ENCODE measurements at regions not wholly inside any gene's neighbourhood (a gene's known extent, or its start where the extent isn't known, plus 50 kb on each side); places are given as distances from the start of the nearest gene placed in this dataset.

- H3K9me3 ChIP-seq (ENCODE audit: control insufficient read depth, insufficient read depth, low read length) = no peaks in the 10 kb centered on the region
- H4K20me1 ChIP-seq (ENCODE audit: insufficient read depth, low read length) = no peaks in the 10 kb centered on the region
- no peaks in the 10 kb centered on the region for H3K9me1 ChIP-seq (ENCODE audit: insufficient read depth, low read length)
- H2BK5ac ChIP-seq (ENCODE audit: low read depth, low read length, poor library complexity, severe bottlenecking) = no peak overlapping the region
- dilution Hi-C loops (cut with HindIII; ENCODE audit: low sequenced_read_pairs, unreplicated experiment) (no loop called here), intact Hi-C loops (cut with micrococcal nuclease) (no loop called here), in situ Hi-C loops (cut with MboI; ENCODE audit: low sequenced_read_pairs) (loop anchor here (5.0 to 25.0 kb wide), 3 partner anchors 1148 to 1668 kb away; no protein-coding TSS in a partner anchor)
- no peak overlapping the region for H3K4ac ChIP-seq (ENCODE audit: low read depth, low read length)
- H3K27me3 ChIP-seq (ENCODE audit: control insufficient read depth, insufficient read depth, low read length) = no peaks in the 10 kb centered on the region
- DNase-seq = no peak
- H3K18ac ChIP-seq (ENCODE audit: low read depth, low read length) = no peak overlapping the region
- H4K91ac ChIP-seq (ENCODE audit: insufficient read depth, low read depth, low read length) = no peak overlapping the region
- H4K5ac ChIP-seq (ENCODE audit: low read depth, low read length) = no peak overlapping the region
- no peak overlapping the region for H3K27ac ChIP-seq (ENCODE audit: insufficient read depth, low read length)
- no peak overlapping the region for H2BK120ac ChIP-seq (ENCODE audit: low read depth, low read length)
- no peaks in the 10 kb centered on the region for H3K36me3 ChIP-seq (ENCODE audit: control insufficient read depth, insufficient read depth, low read length)
- no TSS peak for BruUV-seq (replicated peaks)
- POLR2A ChIA-PET (ENCODE audit: unreplicated experiment) = no interaction called here
- TF ChIP-seq, protein P1, sequence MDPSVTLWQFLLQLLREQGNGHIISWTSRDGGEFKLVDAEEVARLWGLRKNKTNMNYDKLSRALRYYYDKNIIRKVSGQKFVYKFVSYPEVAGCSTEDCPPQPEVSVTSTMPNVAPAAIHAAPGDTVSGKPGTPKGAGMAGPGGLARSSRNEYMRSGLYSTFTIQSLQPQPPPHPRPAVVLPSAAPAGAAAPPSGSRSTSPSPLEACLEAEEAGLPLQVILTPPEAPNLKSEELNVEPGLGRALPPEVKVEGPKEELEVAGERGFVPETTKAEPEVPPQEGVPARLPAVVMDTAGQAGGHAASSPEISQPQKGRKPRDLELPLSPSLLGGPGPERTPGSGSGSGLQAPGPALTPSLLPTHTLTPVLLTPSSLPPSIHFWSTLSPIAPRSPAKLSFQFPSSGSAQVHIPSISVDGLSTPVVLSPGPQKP (IDR thresholded peaks at IDR 0.05; ENCODE audit: borderline replicate concordance, low read depth, low read length) = no peak
- TF ChIP-seq NFE2L2 (IDR thresholded peaks at IDR 0.05; ENCODE audit: low read depth, low read length) = no peak
- TF ChIP-seq, protein P2, sequence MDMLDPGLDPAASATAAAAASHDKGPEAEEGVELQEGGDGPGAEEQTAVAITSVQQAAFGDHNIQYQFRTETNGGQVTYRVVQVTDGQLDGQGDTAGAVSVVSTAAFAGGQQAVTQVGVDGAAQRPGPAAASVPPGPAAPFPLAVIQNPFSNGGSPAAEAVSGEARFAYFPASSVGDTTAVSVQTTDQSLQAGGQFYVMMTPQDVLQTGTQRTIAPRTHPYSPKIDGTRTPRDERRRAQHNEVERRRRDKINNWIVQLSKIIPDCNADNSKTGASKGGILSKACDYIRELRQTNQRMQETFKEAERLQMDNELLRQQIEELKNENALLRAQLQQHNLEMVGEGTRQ (IDR thresholded peaks at IDR 0.05; ENCODE audit: low read depth, low read length) = no peak
- no peaks in the 10 kb centered on the region for H3K79me1 ChIP-seq (ENCODE audit: low read depth in 1 of 2, low read length in 2 of 2)
- no peak overlapping the region for H3K23ac ChIP-seq (ENCODE audit: low read depth, low read length)
- no peak overlapping the region; the same call in 1 of the 2 replicates for H2AK5ac ChIP-seq (ENCODE audit: low read depth, low read length)
- no peak overlapping the region for H2BK15ac ChIP-seq (ENCODE audit: low read depth, low read length)
- H3K14ac ChIP-seq (replicated peaks; ENCODE audit: low read depth, low read length) = no peak overlapping the region
- H2AK9ac ChIP-seq (replicated peaks; ENCODE audit: low read depth, low read length, poor library complexity) = no peak overlapping the region
- H3K9ac ChIP-seq (ENCODE audit: low read depth, low read length) = no peak overlapping the region
- no peak overlapping the region for H4K8ac ChIP-seq (ENCODE audit: low read depth in 2 of 2, low read length in 2 of 2)
- 80% methylated on average over 1 of the region's 6 CpGs; no CpG with 5 or more reads in 1 of the 2 experiments for WGBS, 2 experiments (ENCODE audit: extremely low coverage in 2 of 2, insufficient read length in 1 of 2)
- no peak overlapping the region for H2BK20ac ChIP-seq (ENCODE audit: low read depth, low read length)
- CTCF ChIA-PET = interaction anchor here (0.6 to 1.4 kb wide), 8 partner anchors 15 to 1217 kb away, joined by 3 to 11 read pairs (median 4); no protein-coding TSS in a partner anchor
- no peak overlapping the region for H3K4me3 ChIP-seq (ENCODE audit: insufficient read depth, low read depth, low read length)
- H3K4me1 ChIP-seq (ENCODE audit: control insufficient read depth, insufficient read depth, low read length) = no peaks in the 10 kb centered on the region
- H3K4me2 ChIP-seq (ENCODE audit: low read depth, low read length) = no peak overlapping the region
- no peak for ATAC-seq (ENCODE audit: low read depth)
- no peak overlapping the region for H2AFZ ChIP-seq (replicated peaks; ENCODE audit: low read length, poor library complexity)
- H3K56ac ChIP-seq (ENCODE audit: extremely low read depth, insufficient read depth, low read length) = no peak overlapping the region
These were observed 345.2 kb upstream of the ANKRD30A start for GRCh38 chr10:36780158-36780557.

Data from IMR-90 (cell line).